ENCODE measurements at regions not wholly inside any gene's neighbourhood (a gene's known extent, or its start where the extent isn't known, plus 50 kb on each side); places are given as distances from the start of the nearest gene placed in this dataset.
"Not testable (repeated sequence)": the region's sequence is repeated elsewhere in the genome, so short reads cannot be mapped to it uniquely, and the experiment has no call there.

DNA sequence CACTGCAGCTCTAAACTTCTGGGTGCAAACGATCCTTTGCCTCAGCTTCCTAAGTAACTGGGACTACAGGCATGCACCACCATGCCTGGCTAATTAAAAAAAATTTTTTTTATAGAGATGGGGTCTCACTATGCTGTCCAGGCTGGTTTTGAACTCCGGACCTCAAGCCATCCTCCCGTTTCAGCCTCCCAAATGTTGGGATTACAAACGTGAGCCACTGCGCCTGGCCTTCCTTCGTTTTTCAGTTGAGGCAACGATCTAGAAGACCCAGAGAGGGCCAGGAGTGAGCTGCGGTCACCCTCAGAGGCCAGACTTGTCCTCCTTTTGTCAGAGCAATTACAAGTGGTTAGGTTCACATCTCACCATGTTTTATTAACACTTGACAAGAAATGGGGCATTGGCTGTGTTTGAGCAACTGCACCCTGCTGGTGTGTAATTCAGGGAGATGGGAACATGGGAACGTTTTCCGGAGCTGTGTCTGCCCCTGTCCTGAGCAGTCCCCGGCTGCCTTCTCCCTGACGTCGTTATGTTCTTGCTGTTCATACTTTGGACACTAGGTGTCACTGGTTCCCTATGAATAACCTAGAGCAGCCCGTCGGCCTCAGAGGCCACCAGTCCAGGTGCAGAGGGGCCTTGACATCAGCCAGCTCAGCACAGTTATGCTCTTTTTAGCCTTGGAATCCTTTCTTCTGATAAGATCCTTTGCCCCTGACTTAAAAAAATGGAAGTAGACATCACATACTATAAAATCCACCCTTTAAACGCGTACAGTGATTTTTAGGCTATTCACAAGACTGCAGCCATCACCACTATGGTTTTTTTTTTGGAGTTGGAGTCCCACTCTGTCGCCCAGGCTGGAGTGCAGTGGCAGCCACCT, 375.0 kb downstream of the TYW1 start:
- Histone ChIP-seq H3K9ac (ENCODE audit: low read length) (no peak overlapping the region), H4K20me1 (ENCODE audit: low read length) (no peaks in the 10 kb centered on the region), H3K4me2 (ENCODE audit: low read length) (no peak overlapping the region), H3K9me3 (ENCODE audit: low read length) (no peaks in the 10 kb centered on the region), H3K36me3 (ENCODE audit: low read depth, low read length) (no peaks in the 10 kb centered on the region), H3K4me1 (ENCODE audit: insufficient read depth, low read length) (no peaks in the 10 kb centered on the region), H3K27ac (ENCODE audit: low read length) (no peak overlapping the region), H3F3A (ENCODE audit: low read length, unreplicated experiment) (no peaks in the 10 kb centered on the region), H2AFZ (ENCODE audit: low read length) (peak overlapping the region; percentile 46; the same call in 1 of the 2 replicates), H3K79me2 (ENCODE audit: low read length) (no peaks in the 10 kb centered on the region), H3K27me3 (ENCODE audit: low read length) (0 out of 2 replicates have a peak, but pooled peaks cover 5% of the 10 kb centered on the region), H3K9me2 (replicated peaks; ENCODE audit: low read length) (no peaks in the 10 kb centered on the region), H3K4me3 (ENCODE audit: low read length) (no peak overlapping the region)
- CTCF ChIA-PET = interaction anchor here (0.5 to 0.6 kb wide), 3 partner anchors 8 to 58 kb away, joined by 3 to 8 read pairs (median 4); no protein-coding TSS in a partner anchor
- TF ChIP-seq, protein P1, sequence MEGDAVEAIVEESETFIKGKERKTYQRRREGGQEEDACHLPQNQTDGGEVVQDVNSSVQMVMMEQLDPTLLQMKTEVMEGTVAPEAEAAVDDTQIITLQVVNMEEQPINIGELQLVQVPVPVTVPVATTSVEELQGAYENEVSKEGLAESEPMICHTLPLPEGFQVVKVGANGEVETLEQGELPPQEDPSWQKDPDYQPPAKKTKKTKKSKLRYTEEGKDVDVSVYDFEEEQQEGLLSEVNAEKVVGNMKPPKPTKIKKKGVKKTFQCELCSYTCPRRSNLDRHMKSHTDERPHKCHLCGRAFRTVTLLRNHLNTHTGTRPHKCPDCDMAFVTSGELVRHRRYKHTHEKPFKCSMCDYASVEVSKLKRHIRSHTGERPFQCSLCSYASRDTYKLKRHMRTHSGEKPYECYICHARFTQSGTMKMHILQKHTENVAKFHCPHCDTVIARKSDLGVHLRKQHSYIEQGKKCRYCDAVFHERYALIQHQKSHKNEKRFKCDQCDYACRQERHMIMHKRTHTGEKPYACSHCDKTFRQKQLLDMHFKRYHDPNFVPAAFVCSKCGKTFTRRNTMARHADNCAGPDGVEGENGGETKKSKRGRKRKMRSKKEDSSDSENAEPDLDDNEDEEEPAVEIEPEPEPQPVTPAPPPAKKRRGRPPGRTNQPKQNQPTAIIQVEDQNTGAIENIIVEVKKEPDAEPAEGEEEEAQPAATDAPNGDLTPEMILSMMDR (conservative IDR thresholded peaks at IDR 0.05; ENCODE audit: low read depth, low read length) = peak; percentile 82
- no peak for TF ChIP-seq EZH2phosphoT487 (IDR thresholded peaks at IDR 0.05; ENCODE audit: borderline replicate concordance, low read length)
- no peak for TF ChIP-seq EZH2 (IDR thresholded peaks at IDR 0.05; ENCODE audit: low read length, unreplicated experiment)
- BruUV-seq (replicated peaks) = no TSS peak
- intact Hi-C loops (cut with micrococcal nuclease) = no loop called here
- DNase-seq = peak; percentile 92
- POLR2A ChIA-PET (ENCODE audit: unreplicated experiment) = no interaction called here
- peak; percentile 99 for ATAC-seq

DNA sequence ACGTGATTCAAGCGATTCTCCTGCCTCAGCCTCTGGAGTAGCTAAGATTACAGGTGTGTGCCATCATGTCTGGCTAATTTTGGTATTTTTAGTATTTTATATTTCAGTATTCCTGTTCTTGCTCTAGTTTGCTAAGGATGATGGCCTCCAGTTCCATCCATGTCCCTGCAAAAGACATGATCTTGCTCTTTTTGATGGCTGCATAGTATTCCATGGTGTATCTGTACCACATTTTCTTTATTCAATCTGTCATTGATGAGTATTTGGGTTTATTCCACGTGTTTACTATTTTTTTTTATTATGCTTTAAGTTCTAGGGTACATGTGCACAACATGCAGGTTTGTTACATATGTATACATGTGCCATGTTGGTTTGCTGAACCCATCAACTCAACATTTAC, 376.8 kb downstream of the TYW1 start:
- H3K27ac ChIP-seq (ENCODE audit: low read length); H3K9me3 ChIP-seq (ENCODE audit: low read length); H3K27me3 ChIP-seq (ENCODE audit: low read length); H2AFZ ChIP-seq (ENCODE audit: low read length); H3K4me1 ChIP-seq (ENCODE audit: insufficient read depth, low read length); CTCF ChIA-PET; H3K9me2 ChIP-seq (replicated peaks; ENCODE audit: low read length); DNase-seq; BruUV-seq (replicated peaks); H3K79me2 ChIP-seq (ENCODE audit: low read length); H3K4me3 ChIP-seq (ENCODE audit: low read length); H3K4me2 ChIP-seq (ENCODE audit: low read length); H3F3A ChIP-seq (ENCODE audit: low read length, unreplicated experiment); intact Hi-C loops (cut with micrococcal nuclease); POLR2A ChIA-PET (ENCODE audit: unreplicated experiment); H4K20me1 ChIP-seq (ENCODE audit: low read length); H3K36me3 ChIP-seq (ENCODE audit: low read depth, low read length); H3K9ac ChIP-seq (ENCODE audit: low read length); ATAC-seq: not testable (repeated sequence)

- H3K4me1 ChIP-seq (ENCODE audit: insufficient read depth, low read length) = no peaks in the 10 kb centered on the region
- H3K79me2 ChIP-seq (ENCODE audit: low read length) = no peaks in the 10 kb centered on the region
- H3K27ac ChIP-seq (ENCODE audit: low read length) = no peak overlapping the region
- no peak overlapping the region for H3K4me3 ChIP-seq (ENCODE audit: low read length)
- DNase-seq (no peak), ATAC-seq (no peak)
- no peaks in the 10 kb centered on the region for H4K20me1 ChIP-seq (ENCODE audit: low read length)
- H3F3A ChIP-seq (ENCODE audit: low read length, unreplicated experiment) = no peaks in the 10 kb centered on the region
- 0 out of 2 replicates have a peak, but pooled peaks cover 4% of the 10 kb centered on the region for H3K27me3 ChIP-seq (ENCODE audit: low read length)
- TF ChIP-seq, protein P1 (conservative IDR thresholded peaks at IDR 0.05; ENCODE audit: low read depth, low read length) = no peak
- TF ChIP-seq EZH2phosphoT487 (IDR thresholded peaks at IDR 0.05; ENCODE audit: borderline replicate concordance, low read length) (no peak), EZH2 (IDR thresholded peaks at IDR 0.05; ENCODE audit: low read length, unreplicated experiment) (no peak)
- POLR2A ChIA-PET (ENCODE audit: unreplicated experiment) = no interaction called here
- no peak overlapping the region for H3K4me2 ChIP-seq (ENCODE audit: low read length)
- H3K9me3 ChIP-seq (ENCODE audit: low read length) = no peaks in the 10 kb centered on the region
- BruUV-seq (replicated peaks) = no TSS peak
- no peak overlapping the region for H2AFZ ChIP-seq (ENCODE audit: low read length)
- H3K9ac ChIP-seq (ENCODE audit: low read length) = no peak overlapping the region
- intact Hi-C loops (cut with micrococcal nuclease) = no loop called here
- CTCF ChIA-PET = no interaction called here
- no peaks in the 10 kb centered on the region for H3K36me3 ChIP-seq (ENCODE audit: low read depth, low read length)
- no peaks in the 10 kb centered on the region for H3K9me2 ChIP-seq (replicated peaks; ENCODE audit: low read length)
Measured at GRCh38 chr7:67375427-67375826, 378.8 kb downstream of the TYW1 start.
